MM.1S (cell line): ENCODE measurements at regions not wholly inside any gene's neighbourhood (a gene's known extent, or its start where the extent isn't known, plus 50 kb on each side); places are given as distances from the start of the nearest gene placed in this dataset.

Experiments
- DNase-seq: peaks from one replicate; pipeline ENCODE4 v3.0.0-alpha.2; 2015
- H2AFZ ChIP-seq: fragments of 300-600 bp; sonication (generic); 2 replicates; pipeline ENCODE4 v1.6.0; 2016; ENCODE audit warnings: antibody characterized with exemption, low read length
- H3F3A ChIP-seq: fragments of 300-600 bp; sonication (generic); 2 replicates; pipeline ENCODE4 v1.6.1; 2016; ENCODE audit warnings: mild to moderate bottlenecking, antibody characterized with exemption, low read length, moderate library complexity, mixed read lengths; ENCODE audit not compliant: insufficient read depth
- H3K27ac ChIP-seq: fragments of 300-600 bp; sonication (generic); 2 replicates; pipeline ENCODE4 v1.5.1; 2016; ENCODE audit warnings: mild to moderate bottlenecking, low read length
- H3K27me3 ChIP-seq: fragments of 300-600 bp; sonication (generic); replicated peaks from 2 replicates; pipeline ENCODE4 v1.6.0; 2016; ENCODE audit warnings: low read length; ENCODE audit not compliant: insufficient read depth
- H3K36me3 ChIP-seq: fragments of 300-600 bp; sonication (generic); replicated peaks from 2 replicates; pipeline ENCODE4 v1.6.1; 2016; ENCODE audit warnings: mild to moderate bottlenecking, low read length, mixed read lengths; ENCODE audit not compliant: insufficient read depth
- H3K4me1 ChIP-seq: fragments of 300-600 bp; sonication (generic); 2 replicates; pipeline ENCODE4 v1.6.1; 2016; ENCODE audit warnings: low read length, mixed read lengths
- H3K4me2 ChIP-seq: fragments of 300-600 bp; sonication (generic); 2 replicates; pipeline ENCODE4 v1.6.0; 2016; ENCODE audit warnings: low read depth, low read length
- H3K4me3 ChIP-seq: fragments of 300-600 bp; sonication (generic); 2 replicates; pipeline ENCODE4 v1.5.1; 2016; ENCODE audit warnings: low read length, mixed read lengths
- H3K79me2 ChIP-seq: fragments of 300-600 bp; sonication (generic); 2 replicates; pipeline ENCODE4 v1.6.1; 2016; ENCODE audit warnings: mixed run types, low read length, mixed read lengths
- H3K9ac ChIP-seq: fragments of 300-600 bp; sonication (generic); 2 replicates; pipeline ENCODE4 v1.6.1; 2016; ENCODE audit warnings: low read length, mixed read lengths
- H3K9me2 ChIP-seq: fragments of 300-600 bp; sonication (generic); replicated peaks from 2 replicates; pipeline ENCODE4 v1.6.1; 2016; ENCODE audit warnings: mild to moderate bottlenecking, low read length, mixed read lengths; ENCODE audit not compliant: insufficient read depth
- H3K9me3 ChIP-seq: fragments of 300-600 bp; sonication (generic); replicated peaks from 2 replicates; pipeline ENCODE4 v1.6.1; 2016; ENCODE audit warnings: mild to moderate bottlenecking, low read length, mixed read lengths; ENCODE audit not compliant: insufficient read depth
- H4K20me1 ChIP-seq: fragments of 300-600 bp; sonication (generic); 2 replicates; pipeline ENCODE4 v1.6.1; 2016; ENCODE audit warnings: mild to moderate bottlenecking, low read length, moderate library complexity, mixed read lengths; ENCODE audit not compliant: insufficient read depth
- EZH2 ChIP-seq: fragments of 300-600 bp; sonication (generic); optimal IDR thresholded peaks from 2 replicates; pipeline ENCODE3; 2017; ENCODE audit warnings: low read depth, mild to moderate bottlenecking, antibody characterized with exemption, low read length, mixed read lengths
- EZH2phosphoT487 ChIP-seq: fragments of 300-600 bp; sonication (generic); IDR thresholded peaks from 2 replicates; pipeline ENCODE4 v1.6.1; 2018; ENCODE audit warnings: antibody characterized with exemption, low read length
- TF ChIP-seq, protein P1 (sequence below): fragments of 300-600 bp; sonication (generic); IDR thresholded peaks from 2 replicates; pipeline ENCODE4 v1.5.1; 2016; ENCODE audit warnings: antibody characterized with exemption, low read length, mixed read lengths

DNA sequence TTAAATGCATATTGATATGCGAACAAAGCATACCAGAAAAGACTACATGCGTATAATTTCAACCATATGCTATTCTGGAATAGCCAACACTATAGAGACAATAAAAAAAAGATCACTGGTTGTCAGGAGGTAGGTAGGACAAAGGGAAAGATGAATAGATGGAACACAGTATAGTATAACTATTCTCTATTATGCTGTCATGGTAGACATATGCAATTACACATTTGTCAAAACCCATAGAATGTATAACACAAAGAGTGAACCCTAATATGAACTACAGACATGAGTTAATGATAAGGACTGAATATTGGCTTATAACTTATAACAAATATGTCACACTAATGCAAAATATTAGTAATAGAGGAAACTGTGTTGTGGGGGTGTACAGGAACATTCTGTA lies 460.8 kb downstream of the TAF11L14 start:
- no peaks in the 10 kb centered on the region for H3K9me3 ChIP-seq
- H3K36me3 ChIP-seq: no peaks in the 10 kb centered on the region
- H3K4me2 ChIP-seq: no peak overlapping the region
- DNase-seq: no peak
- TF ChIP-seq EZH2 (no peak), EZH2phosphoT487 (no peak)
- TF ChIP-seq, protein P1, sequence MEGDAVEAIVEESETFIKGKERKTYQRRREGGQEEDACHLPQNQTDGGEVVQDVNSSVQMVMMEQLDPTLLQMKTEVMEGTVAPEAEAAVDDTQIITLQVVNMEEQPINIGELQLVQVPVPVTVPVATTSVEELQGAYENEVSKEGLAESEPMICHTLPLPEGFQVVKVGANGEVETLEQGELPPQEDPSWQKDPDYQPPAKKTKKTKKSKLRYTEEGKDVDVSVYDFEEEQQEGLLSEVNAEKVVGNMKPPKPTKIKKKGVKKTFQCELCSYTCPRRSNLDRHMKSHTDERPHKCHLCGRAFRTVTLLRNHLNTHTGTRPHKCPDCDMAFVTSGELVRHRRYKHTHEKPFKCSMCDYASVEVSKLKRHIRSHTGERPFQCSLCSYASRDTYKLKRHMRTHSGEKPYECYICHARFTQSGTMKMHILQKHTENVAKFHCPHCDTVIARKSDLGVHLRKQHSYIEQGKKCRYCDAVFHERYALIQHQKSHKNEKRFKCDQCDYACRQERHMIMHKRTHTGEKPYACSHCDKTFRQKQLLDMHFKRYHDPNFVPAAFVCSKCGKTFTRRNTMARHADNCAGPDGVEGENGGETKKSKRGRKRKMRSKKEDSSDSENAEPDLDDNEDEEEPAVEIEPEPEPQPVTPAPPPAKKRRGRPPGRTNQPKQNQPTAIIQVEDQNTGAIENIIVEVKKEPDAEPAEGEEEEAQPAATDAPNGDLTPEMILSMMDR: no peak
- no peaks in the 10 kb centered on the region for H3K9me2 ChIP-seq
- H2AFZ ChIP-seq: no peak overlapping the region
- H4K20me1 ChIP-seq: no peaks in the 10 kb centered on the region
- no peak overlapping the region for H3K4me3 ChIP-seq
- H3K9ac ChIP-seq: no peak overlapping the region
- H3K79me2 ChIP-seq: no peaks in the 10 kb centered on the region
- no peak overlapping the region for H3K27ac ChIP-seq
- no peaks in the 10 kb centered on the region for H3F3A ChIP-seq
- no peaks in the 10 kb centered on the region for H3K4me1 ChIP-seq
- H3K27me3 ChIP-seq: no peaks in the 10 kb centered on the region

DNA sequence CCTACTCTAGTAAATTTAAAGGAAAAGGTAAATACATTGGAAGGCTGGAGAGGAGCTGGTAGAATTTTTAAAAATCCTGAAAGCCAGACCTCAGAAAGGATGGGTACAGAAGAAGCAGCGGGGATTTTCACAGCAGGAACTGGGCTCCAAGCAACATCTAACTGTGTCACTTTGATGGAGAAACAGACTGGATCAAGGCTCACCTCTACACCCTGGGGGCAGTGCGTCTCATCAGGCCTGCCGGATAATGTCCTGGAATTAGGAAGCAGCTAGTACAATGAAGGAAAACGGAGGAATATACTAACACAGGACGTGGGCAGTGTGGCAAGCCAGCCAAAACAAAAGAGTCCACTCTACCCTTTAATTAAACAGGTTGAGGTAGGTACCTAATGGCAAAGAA lies 463.6 kb downstream of the TAF11L14 start:
- no peaks in the 10 kb centered on the region for H3K79me2 ChIP-seq
- no peaks in the 10 kb centered on the region for H3K4me1 ChIP-seq
- TF ChIP-seq, protein P1: no peak
- no peak for TF ChIP-seq EZH2phosphoT487
- TF ChIP-seq EZH2: no peak
- H4K20me1 ChIP-seq: no peaks in the 10 kb centered on the region
- no peaks in the 10 kb centered on the region for H3K9me3 ChIP-seq
- H2AFZ ChIP-seq: no peak overlapping the region
- no peak overlapping the region for H3K4me2 ChIP-seq
- H3K27ac ChIP-seq: no peak overlapping the region
- H3F3A ChIP-seq: no peaks in the 10 kb centered on the region
- no peaks in the 10 kb centered on the region for H3K36me3 ChIP-seq
- no peak overlapping the region for H3K4me3 ChIP-seq
- no peak overlapping the region for H3K9ac ChIP-seq
- no peaks in the 10 kb centered on the region for H3K27me3 ChIP-seq
- no peak for DNase-seq
- no peaks in the 10 kb centered on the region for H3K9me2 ChIP-seq

DNA sequence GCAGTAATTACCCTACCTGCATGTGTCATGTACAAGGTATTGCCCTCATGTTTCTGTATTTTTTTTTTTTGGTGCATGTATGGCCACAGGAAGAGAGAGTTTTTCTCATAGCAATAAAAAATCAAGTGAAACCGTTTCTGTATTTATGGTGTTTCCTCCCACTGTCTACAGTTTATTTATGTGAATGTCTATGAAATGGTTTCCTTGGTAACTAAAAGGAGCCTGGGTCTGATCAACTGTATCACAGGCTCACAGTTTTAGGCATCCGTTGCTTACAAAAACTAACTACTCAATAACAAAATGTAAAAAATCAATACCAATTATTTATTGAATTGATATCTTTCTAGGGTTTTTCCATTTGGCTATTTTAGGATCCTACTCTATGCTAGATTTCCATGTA lies 464.4 kb downstream of the TAF11L14 start:
- H3K4me1 ChIP-seq: no peaks in the 10 kb centered on the region
- TF ChIP-seq, protein P1: no peak
- TF ChIP-seq EZH2phosphoT487 (no peak), EZH2 (no peak)
- no peak overlapping the region for H2AFZ ChIP-seq
- DNase-seq: no peak
- no peaks in the 10 kb centered on the region for H3K9me2 ChIP-seq
- no peaks in the 10 kb centered on the region for H3K79me2 ChIP-seq
- H3K36me3 ChIP-seq: no peaks in the 10 kb centered on the region
- H3K27ac ChIP-seq: no peak overlapping the region
- no peaks in the 10 kb centered on the region for H3K9me3 ChIP-seq
- H3K27me3 ChIP-seq: no peaks in the 10 kb centered on the region
- no peaks in the 10 kb centered on the region for H3F3A ChIP-seq
- H3K4me3 ChIP-seq: no peak overlapping the region
- H3K9ac ChIP-seq: no peak overlapping the region
- no peaks in the 10 kb centered on the region for H4K20me1 ChIP-seq
- H3K4me2 ChIP-seq: no peak overlapping the region

DNA sequence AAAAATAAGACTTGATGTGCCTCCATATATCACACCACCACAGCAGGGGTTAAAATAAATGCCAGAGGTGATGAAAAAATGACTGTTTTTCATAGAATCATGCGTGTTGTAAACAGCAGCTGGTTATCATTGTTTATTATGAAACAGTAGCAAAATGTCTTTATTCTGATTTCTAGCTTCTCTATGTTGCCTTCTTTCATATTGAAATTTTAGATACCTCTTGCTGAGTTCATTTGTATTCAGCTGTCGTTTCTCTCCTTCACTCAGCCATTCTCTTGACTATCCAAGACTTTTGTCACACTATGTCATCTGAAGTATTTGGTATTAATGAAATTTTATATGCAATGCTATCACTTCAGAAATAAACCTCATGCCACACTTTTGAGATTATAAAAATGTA lies 465.0 kb downstream of the TAF11L14 start:
- Histone ChIP-seq H3K27ac (no peak overlapping the region), H3K4me3 (no peak overlapping the region), H2AFZ (no peak overlapping the region), H3K4me1 (no peaks in the 10 kb centered on the region), H3K9ac (no peak overlapping the region), H3K9me3 (no peaks in the 10 kb centered on the region), H3F3A (no peaks in the 10 kb centered on the region), H3K36me3 (no peaks in the 10 kb centered on the region), H3K79me2 (no peaks in the 10 kb centered on the region), H3K4me2 (no peak overlapping the region), H3K27me3 (no peaks in the 10 kb centered on the region), H3K9me2 (no peaks in the 10 kb centered on the region), H4K20me1 (no peaks in the 10 kb centered on the region)
- DNase-seq: no peak
- TF ChIP-seq, protein P1: no peak
- TF ChIP-seq EZH2phosphoT487: no peak
- no peak for TF ChIP-seq EZH2
